Brain microvascular endothelial cell (primary cell): ENCODE measurements at regions not wholly inside any gene's neighbourhood (a gene's known extent, or its start where the extent isn't known, plus 50 kb on each side); places are given as distances from the start of the nearest gene placed in this dataset.

Experiments used
- DNase-seq: peaks from one replicate; pipeline ENCODE4 v3.0.0-alpha.2; 2020
- H3K27ac ChIP-seq: fragments of 250-450 bp; sonication (Bioruptor Pico); 2 replicates; pipeline ENCODE4 v1.5.1; 2020; ENCODE audit warnings: mild to moderate bottlenecking, moderate library complexity
- H3K27me3 ChIP-seq: fragments of 250-450 bp; sonication (Bioruptor Pico); replicated peaks from 2 replicates; pipeline ENCODE4 v1.5.1; 2020; ENCODE audit warnings: mild to moderate bottlenecking
- H3K36me3 ChIP-seq: fragments of 250-450 bp; sonication (Bioruptor Pico); replicated peaks from 2 replicates; pipeline ENCODE4 v1.5.1; 2020; ENCODE audit warnings: mild to moderate bottlenecking
- H3K4me3 ChIP-seq: 2 replicates; pipeline ENCODE4 v1.5.1; 2011; ENCODE audit warnings: low read depth, mild to moderate bottlenecking, control low read depth, low read length, moderate library complexity
- in situ Hi-C: cut with HindIII; loops from 2 replicates; pipeline ENCODE4 v1.10.0; 2017; ENCODE audit warnings: low sequenced_read_pairs, low pct_ligation_motif_present
- TF ChIP-seq, protein P1 (sequence below): IDR thresholded peaks from 2 replicates; pipeline ENCODE4 v1.5.1; 2011; ENCODE audit warnings: low read depth, mild to moderate bottlenecking, moderate library complexity, low read length, control low read depth, inconsistent platforms; ENCODE audit errors: missing control alignments

DNA sequence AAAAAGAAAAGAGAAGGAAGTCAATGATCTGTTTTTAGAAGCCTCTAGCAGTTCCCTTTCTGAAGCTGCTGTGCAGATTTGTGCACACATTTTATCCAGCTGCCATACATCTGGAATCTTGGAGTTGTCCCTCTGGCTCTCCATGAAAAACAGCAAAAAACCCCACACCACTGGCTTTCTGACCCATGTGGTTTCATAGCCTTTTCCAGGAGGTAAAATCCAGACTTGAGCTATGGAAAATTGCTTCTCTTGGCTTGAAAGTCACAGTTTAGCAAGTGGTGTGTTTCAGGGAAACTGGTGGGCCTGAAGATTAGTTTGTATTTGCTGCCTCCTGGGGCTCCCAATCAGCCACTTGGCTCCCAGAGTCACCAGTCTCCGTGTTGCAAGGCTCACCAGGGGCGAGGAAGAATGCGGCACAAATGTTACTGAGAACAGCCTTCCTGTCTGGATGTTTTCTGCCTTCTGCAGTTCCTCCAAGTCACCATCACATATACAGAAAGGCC lies 50.1 kb upstream of the ADRB1 start:
- in situ Hi-C loops: no loop called here
- TF ChIP-seq, protein P1, sequence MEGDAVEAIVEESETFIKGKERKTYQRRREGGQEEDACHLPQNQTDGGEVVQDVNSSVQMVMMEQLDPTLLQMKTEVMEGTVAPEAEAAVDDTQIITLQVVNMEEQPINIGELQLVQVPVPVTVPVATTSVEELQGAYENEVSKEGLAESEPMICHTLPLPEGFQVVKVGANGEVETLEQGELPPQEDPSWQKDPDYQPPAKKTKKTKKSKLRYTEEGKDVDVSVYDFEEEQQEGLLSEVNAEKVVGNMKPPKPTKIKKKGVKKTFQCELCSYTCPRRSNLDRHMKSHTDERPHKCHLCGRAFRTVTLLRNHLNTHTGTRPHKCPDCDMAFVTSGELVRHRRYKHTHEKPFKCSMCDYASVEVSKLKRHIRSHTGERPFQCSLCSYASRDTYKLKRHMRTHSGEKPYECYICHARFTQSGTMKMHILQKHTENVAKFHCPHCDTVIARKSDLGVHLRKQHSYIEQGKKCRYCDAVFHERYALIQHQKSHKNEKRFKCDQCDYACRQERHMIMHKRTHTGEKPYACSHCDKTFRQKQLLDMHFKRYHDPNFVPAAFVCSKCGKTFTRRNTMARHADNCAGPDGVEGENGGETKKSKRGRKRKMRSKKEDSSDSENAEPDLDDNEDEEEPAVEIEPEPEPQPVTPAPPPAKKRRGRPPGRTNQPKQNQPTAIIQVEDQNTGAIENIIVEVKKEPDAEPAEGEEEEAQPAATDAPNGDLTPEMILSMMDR: no peak
- Histone ChIP-seq H3K27me3 (no peaks in the 10 kb centered on the region), H3K36me3 (no peaks in the 10 kb centered on the region), H3K27ac (no peak overlapping the region), H3K4me3 (no peak overlapping the region)
- DNase-seq: peak; percentile 9
